Kidney tubule cell (primary cell): ENCODE measurements at regions not wholly inside any gene's neighbourhood (a gene's known extent, or its start where the extent isn't known, plus 50 kb on each side); places are given as distances from the start of the nearest gene placed in this dataset.

Source experiments
- DNase-seq: peaks from one replicate; pipeline ENCODE4 v3.0.0-alpha.2; 2018; ENCODE audit warnings: low spot score

GRCh38 chr3:46090161-46090591, 62.9 kb upstream of the XCR1 start:
- peak; percentile 80 for DNase-seq

GRCh38 chr3:46089237-46090011, 62.1 kb upstream of the XCR1 start:
- peak; percentile 97 for DNase-seq

GRCh38 chr3:46087871-46088270, 60.6 kb upstream of the XCR1 start:
- no peak for DNase-seq

GRCh38 chr3:46086986-46087385, 59.7 kb upstream of the XCR1 start:
- DNase-seq = no peak

GRCh38 chr3:46086083-46086437, 58.8 kb upstream of the XCR1 start:
- no peak for DNase-seq

GRCh38 chr3:46085421-46086082, 58.3 kb upstream of the XCR1 start:
- no peak for DNase-seq

GRCh38 chr3:46083956-46084355, 56.7 kb upstream of the XCR1 start:
- no peak for DNase-seq

- DNase-seq = peak; percentile 78
Measured at GRCh38 chr3:46082849-46083248, 55.6 kb upstream of the XCR1 start.

- DNase-seq = no peak
Measured at GRCh38 chr3:46082021-46082420, 54.7 kb upstream of the XCR1 start.

GRCh38 chr3:46080969-46081345, 53.7 kb upstream of the XCR1 start:
- DNase-seq = no peak

GRCh38 chr3:46080124-46080968, 53.1 kb upstream of the XCR1 start:
- DNase-seq = no peak

GRCh38 chr3:46078712-46079400, 51.6 kb upstream of the XCR1 start:
- peak; percentile 91 for DNase-seq
